HS-27A (cell line): ENCODE measurements at regions not wholly inside any gene's neighbourhood (a gene's known extent, or its start where the extent isn't known, plus 50 kb on each side); places are given as distances from the start of the nearest gene placed in this dataset.
"Not testable (repeated sequence)": the region's sequence is repeated elsewhere in the genome, so short reads cannot be mapped to it uniquely, and the experiment has no call there.

Experiments used
- DNase-seq: peaks from one replicate; pipeline ENCODE4 v3.0.0-alpha.2; 2012; ENCODE audit warnings: low read depth, missing footprints

DNA sequence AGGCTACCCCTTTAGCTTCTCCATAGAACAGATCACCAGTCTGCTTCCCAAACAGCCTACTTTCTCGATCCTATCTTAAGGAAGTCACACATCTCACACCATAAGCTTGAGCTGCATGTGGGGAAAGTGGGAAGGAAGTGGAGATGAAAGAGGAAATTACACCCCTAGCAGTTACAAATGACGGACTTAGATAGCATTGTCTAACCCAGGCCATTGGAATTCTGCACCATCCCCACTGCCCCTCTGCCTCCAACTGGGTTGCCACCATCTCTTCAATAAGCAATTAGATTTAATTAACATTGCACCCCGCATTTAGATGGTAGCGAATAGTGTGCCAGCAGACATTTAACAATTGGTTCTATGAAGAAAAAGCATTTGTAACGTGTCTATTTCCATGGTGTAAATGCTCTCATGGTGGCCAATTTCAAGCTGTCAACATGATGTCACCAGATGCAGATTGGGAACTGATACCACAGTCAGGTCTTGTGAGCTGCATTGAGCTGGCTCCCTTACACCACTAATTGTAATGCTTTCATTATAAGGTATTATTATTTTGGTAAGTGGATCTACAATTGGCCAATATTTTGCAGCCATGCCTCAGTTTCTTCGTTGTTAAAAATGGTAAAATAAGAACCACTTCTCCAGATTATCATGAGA, 124.7 kb downstream of the CD24 start:
- DNase-seq, result no peak

DNA sequence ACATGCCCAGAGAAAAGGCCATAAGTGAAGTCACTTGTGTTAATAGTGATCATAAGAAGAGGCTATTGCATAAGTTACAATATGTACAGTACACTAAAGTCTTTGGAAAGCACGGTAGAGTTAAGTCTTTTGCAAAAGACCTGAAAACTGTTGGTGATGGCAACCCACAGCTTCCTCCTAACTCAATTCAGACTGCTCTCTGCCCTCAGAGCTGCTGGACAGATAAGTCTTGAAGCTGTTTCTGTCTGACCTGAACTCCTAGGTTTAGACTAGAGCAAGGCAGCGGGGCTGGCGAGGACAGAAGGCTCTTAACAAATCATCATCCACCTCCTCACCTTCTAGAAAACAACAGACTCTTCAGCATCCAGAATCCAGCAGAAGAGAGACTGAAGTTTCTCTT, 125.4 kb downstream of the CD24 start:
- no peak for DNase-seq

DNA sequence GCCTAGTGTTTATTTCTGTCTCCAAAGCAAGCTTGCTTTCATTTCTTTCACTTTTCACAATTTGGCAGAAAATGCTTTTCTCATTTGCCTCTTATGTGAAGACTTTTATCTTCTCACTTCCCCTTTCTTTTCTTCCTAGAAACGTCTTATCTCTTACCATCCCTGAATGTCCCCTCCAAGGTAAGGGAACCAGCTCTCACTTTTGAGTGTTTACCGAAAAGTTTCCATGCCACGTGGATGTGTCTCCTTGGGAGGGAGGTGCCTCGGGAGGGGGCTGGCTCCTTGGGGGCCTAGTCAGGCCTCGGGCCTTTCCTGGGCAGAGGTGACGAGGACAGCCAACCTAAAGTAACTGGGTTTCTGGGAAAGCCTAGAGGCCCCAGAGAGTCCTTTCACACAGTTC, 127.4 kb downstream of the CD24 start:
- DNase-seq, result no peak

DNA sequence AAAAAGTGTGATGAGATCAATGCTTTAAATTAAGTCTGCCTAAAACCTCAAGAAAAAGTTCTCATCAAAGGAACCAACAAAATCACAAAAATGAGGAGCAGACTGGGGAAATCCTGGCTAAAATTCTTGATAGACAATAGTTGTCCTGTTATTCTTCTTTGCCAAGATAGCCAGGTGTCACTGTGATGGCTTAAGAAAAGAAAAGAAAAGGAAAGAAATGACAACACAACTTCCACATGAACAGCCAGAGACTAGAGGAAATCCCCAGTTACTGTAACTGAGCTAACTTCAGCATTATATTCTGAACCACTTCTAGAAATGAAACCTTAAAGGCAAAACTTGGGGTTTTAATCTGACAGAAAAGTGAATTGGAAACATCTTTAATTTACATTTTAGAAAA, 129.6 kb downstream of the CD24 start:
- DNase-seq, result no peak

DNA sequence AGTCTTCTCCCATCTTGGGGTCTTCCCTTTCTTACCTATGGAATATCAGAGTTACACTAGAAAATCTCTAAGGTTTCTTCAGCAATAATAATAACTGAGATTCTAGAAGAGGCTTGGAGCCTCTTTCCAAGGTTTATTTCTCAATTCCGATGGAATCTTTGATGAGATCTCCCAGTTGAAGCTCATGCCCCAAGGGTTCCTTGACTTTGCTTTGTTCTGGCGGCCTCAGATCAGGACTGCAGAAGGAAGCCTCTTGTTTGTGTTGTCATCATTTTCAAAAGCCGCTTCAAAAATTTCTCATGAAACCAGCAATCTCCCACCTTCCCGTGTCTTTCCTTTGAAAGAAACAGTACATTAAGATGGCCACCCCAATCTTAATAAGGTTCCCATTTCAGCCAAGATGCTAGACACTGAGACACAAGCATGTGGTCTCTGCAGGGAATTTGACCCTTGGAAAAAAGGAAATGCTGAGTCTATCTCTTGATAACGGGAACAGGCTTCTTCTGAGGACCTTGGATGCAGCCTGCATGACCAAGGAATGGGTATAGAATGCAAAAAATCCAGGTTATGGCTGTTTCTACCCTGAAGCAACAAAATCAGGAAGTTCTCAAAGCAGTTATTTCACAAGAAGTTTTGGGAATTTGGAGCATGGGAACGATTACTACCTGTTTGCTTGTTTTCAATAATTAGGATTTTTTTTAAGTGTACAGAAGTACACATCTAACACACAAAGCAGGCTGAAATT, 141.6 kb downstream of the CD24 start:
- DNase-seq, result no peak

DNA sequence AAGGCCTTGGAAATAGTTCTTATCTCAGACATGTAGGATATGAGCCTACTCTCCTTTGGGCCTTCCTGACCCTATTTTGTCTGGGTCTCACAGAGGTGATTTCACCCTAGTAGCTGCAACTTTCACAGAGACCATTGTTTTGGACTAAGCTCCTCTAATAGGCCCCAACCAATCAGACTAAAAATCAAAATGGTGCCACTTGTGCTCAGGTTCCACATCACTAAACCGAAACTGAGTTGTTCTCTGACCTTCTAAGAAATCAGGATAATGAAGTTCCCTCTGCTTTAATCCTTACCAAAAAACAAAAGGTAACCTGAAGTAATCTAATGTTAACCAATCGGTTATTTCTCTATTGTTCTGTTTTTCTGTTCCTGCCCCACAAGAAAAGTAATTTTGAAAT, 143.6 kb downstream of the CD24 start:
- no peak for DNase-seq

DNA sequence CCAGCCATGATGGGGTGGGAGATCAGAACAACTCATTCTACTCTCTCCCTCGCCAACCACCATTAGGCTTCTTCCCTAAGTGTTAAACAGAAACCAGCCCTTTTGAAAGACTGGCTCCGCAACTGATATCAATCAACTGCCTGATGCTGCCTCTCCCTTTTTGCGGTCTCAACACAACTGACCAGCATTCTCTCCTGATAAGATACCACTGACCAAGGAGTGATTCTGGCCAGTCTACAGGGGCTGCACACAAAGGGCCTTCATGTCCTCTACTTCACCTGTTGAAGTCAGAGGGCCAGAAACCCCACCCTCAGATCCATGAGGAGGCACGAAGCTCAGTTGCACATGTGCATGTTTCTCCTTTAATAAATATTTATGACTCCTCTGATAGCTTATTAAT, 145.1 kb downstream of the CD24 start:
- no peak for DNase-seq

DNA sequence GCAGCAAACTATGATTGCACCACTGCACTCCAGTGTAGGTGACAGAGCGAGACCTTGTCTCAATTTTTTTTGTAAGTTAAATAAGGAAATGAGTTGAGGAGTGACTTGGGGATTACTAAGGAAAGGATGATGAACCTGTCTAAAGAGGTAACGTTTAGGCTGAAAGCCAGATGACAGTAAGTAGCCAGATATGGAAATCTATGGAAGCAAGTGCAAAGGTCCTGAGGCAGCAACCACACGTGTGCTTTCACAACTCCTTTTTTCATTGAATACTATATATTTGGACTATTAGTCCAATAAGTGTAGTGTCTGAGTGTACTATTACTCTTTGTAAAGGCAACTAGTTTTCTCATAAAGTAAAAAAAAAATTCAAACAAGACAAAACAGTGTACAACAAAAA, 147.4 kb downstream of the CD24 start:
- DNase-seq, result no peak

DNA sequence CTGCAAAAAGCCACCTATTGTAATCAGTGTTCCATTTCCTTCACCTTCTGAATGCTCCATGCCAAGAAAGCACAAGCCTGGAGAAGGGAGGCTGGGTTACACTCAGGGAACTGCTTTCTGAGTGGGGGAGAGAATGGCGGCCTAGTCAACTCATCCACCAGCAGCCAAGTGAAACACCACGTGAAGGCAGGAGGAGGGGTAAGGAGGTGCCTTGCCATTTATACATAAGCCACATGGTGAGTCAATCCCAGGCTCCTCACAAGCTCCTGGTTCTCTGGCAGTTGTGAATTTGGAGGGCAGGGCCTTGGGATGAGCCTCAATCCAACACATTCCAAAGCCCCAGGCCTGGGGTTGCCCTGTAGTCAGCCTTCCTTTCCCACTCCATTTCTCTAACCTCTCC, 149.4 kb downstream of the CD24 start:
- no peak for DNase-seq

DNA sequence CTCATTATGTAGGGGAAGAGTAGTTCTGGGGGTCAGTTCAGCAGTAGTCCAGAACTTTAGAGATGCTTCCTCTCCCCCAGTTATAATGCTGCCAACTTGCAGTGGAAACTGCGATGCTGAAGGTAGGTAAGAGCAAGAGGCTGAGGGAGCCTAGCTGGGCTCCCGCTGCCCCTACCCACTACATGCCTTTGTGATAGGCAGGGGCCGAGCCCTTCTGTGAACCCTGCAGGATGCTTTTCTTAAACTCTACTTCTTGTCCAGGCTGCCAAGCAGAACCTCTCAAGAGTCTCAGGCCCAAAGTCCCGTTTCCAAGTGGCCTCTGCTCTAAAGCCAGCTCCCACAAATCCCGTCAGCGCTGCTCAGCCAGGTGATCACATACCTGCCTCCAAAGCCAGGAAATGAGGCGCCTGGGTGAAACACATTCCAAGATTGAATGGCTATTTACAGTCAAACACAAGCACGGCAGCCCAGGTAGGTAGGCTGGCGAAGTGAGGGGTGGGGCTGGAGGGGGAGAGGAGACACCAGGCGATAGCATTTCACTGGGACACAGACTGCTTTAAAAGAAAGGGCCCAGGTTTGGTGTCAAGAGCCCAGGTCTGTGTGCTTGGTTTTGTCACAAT, 150.7 kb downstream of the CD24 start:
- no peak for DNase-seq

DNA sequence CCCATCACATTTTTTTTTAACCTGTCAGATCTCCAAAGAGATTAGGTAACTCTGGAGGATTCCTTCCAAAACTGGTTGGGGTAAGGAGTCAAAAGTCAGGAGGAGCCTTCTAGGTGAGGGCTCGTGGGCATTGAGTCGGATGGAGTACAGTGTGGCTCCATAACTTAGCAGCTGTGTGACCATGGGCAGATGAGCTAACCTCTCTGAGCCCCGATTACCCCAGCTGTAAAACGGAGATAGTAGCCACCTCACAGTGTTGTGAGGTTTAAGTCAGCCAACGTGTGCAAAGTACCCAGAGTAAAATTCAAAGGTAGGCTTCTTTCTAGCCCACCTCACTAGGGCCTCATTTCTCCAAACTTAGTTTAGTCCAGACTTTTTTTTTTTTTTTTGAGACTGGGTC, 151.5 kb downstream of the CD24 start:
- DNase-seq, result no peak

DNA sequence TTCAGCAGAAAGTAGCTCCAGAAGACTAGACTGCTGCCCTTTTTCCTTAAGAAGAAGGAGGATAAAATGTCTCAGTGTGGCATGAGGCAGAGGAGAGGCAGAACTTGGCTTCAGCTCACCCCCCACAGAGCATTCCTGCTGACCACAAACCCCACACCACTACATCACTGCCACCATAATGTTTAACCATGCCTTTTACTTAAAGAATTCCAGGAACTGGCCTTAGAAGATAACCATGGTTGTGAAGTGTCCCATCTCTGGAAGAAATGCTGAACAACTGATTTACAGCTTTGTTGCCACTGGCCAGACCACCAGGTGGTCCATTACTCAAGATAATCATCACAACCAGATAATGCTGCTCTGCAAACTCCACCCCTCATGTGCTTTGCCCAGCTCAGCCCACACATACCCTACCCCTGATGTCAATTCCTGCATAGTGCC, 154.1 kb downstream of the CD24 start:
- DNase-seq, result peak; percentile 17

DNA sequence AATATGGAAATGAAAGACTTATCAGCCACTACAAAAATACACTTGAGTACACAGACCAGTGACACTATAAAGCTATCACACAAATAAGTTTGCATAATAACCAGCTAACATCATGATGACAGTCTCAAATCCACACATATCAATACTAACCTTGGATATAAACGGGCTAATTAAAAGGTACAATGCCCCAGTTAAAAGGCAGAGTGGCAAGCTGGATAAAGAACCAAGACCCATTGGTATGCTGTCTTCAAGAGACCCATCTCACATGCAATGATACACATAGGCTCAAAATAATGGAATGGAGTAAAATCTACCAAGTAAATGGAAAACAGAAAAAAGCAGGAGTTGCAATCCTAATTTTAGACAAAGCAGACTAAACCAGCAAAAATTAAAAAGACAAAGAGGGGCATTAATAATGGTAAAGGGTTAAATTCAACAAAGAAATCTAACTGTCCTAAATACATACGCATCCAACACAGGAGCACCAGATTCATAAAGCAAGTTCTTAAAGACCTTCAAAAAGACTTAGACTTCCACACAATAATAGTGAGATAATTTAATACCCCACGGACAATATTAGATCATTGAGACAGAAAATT, 163.3 kb downstream of the CD24 start:
- DNase-seq, result no peak

DNA sequence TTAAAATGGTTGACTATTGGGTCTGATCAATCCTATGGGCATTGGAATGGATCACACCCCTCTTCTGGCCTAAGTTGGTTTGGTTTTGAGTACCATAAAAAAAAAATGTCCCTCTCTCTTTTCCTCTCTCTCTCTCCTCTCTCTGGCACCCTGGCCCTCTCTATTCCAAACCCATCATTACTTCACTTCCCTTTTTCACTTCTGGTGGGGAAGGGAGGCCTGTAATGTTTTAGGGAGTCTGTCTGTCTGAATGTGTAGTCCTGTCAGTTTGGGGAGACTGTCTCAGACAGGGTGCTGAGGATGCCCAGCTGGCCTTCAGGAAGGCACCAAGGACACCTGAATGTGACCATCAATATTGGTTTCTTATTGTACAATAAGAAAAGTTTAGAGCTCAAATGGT, 165.8 kb downstream of the CD24 start:
- DNase-seq, result no peak

DNA sequence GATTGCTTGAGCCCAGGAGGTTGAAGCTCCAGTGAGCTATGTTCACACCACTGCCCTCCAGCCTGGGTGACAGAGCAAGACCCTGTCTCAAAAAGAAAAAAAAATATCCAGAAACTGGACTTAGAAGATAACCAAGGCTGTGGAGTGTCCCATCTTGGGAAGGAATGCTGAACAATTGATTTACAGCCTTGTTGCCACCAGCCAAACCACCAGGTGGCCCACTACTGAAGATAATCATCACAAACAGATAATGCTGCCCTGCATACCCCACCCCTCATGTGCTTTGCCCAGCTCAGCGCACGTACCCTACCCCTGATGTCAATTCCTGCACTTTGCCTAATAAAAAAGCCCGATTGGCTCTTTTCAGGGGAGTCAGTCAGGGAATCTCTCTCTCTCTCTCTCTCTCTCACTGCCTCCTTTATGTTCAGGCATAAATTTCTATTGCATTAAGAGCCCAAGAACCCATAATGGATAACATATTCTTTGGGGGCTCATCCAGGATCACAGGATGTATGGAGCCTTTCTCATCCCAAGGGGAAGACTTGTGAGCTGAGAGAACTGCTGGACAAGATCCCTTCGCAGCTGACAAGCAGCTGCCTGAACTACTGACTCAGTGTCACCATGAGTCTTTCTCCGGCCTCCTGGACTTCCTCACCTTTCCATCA, 166.4 kb downstream of the CD24 start:
- DNase-seq, result no peak

DNA sequence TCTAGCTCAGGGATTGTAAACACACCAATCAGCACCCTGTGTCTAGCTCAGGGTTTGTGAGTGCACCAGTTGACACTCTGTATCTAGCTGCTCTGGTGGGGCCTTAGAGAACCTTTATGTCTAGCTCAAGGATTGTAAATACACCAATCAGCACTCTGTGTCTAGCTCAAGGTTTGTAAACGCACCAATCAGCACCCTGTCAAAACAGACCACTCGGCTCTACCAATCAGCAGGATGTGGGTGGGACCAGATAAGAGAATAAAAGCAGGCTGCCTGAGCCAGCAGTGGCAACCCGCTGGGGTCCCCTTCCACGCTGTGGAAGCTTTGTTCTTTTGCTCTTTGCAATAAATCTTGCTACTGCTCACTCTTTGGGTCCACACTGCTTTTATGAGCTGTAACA, 168.3 kb downstream of the CD24 start:
- DNase-seq, result not testable (repeated sequence)

DNA sequence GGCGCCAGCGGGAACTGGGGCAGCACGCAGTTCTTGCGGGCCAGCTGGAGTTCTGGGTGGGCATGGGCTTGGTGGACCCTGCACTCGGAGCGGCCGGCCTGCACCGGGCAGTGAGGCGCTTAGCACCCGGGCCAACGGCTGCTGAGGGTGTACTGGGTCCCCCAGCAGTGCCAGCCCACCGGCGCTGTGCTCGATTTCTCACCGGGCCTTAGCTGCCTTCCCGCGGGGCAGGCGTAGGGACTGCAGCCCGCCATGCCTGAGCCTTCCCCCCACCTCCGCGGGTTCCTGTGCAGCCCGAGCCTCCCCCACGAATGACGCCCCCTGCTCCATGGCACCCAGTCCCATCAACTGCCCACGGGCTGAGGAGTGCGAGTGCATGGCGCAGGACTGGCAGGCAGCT, 168.8 kb downstream of the CD24 start:
- DNase-seq, result no peak

DNA sequence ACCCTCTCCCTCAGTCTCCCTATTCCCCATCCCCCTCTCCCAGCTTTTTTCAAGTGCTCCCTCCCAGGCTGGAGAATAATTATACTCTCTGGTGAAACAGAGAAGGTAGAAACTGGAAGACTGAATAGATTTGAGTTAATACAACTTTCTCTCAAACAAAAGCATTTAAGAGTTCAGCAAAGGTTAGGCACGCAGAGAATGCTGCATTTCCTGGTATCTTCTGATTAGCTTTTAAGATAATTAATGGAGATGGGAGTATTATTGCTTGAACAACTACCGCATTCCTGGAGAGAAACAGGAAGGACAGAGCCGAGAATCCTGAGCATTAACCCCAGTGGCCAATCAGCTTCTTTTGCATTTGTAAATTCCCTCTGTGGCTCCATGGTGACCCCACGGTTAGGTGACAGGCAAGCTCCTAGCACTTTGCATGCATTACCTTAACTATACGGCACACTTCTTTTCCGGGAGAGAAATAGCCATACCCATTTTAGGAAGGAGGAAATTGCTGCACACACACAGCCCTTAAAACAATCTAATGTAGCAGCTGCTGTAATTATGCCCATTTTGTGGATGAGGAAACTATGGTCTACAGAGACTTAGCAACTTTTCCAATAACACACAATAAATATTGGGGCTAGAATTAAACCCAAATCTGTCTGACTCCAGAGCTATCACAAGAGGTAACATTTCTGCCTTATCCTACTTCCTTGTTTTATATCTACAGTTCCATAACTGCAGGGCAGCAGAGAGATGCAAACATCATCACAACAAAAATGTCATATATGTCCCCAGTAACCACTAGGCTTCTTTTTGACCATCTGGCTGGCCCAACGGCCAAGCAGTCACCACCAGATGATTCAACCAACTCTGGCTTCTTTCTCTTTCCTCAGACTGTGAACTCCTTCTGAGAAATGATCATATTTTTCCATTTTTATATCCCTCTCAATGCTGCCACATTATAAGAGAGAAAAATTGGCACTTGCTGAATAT, 169.9 kb downstream of the CD24 start:
- no peak for DNase-seq

DNA sequence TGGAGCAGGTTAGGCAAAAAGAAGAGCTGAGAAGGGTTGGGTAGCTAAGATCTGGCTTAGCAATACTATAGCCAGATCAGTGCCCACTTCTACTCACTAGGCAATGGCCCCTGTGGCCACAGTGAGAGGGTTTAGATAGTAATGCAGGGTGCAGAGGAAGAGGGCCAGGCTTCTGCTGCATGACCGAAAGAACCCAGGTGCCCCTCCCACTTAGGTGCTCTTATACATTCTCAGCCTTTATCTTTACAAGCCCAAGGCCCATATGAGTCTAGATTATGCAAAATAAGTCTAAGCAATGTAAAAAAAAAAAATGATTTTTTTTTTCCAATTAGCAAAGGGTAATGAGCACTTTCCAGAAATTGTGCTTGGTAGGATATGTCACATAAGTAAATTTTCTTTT, 171.3 kb downstream of the CD24 start:
- DNase-seq, result no peak

DNA sequence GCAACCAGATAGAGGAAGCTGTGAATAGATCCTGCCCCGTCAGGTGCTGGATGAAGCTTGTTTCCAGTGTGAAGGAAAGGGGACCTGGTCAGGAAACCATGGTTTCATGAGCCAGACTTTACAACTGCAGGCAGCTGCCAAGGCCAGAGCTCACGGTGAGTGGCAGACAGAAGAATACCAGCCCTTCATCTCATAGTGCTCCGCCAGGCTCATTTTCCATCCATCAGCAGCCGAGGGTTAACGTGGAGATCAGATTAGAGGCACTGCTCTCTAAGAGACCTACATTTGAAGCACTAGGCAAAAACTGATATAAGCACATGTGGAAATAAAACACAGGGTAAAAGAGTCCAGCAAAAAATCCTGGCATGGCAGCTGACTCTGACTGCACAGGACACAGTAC, 172.4 kb downstream of the CD24 start:
- DNase-seq, result no peak

DNA sequence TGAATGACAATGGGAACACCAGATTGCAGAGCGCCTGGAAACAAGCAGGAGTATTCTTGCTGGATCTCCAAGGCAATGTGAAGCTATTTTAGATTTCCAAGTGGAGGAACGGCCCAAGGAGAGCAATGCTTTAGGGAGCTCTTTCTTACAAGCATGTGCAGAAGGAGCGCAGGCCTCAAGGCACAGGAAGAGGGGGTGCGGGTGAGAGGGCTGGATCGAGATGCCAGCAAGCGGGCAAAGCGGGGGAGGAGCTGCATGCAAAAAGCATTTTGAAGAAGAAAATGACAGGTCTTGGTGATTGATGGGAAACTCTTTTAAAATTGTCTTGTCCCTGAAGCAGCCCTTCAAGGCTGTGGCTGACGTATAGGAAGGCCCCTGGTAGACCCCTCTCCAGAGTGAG, 171.9 kb downstream of the QRSL1 start:
- no peak for DNase-seq
